A673 (cell line): ENCODE measurements at regions not wholly inside any gene's neighbourhood (a gene's known extent, or its start where the extent isn't known, plus 50 kb on each side); places are given as distances from the start of the nearest gene placed in this dataset.

Source experiments
- CTCF ChIP-seq: fragments of 300-800, 200-600 bp; sonication (generic); conservative IDR thresholded peaks from 2 replicates; pipeline ENCODE4 v1.5.1; 2017; ENCODE audit warnings: low read depth, mild to moderate bottlenecking, antibody characterized with exemption, low read length, moderate library complexity, mixed read lengths
- EZH2 ChIP-seq: fragments of 200-600 bp; sonication (generic); IDR thresholded peaks from 2 replicates; pipeline ENCODE4 v1.6.1; 2017; ENCODE audit warnings: borderline replicate concordance, low read depth, mild to moderate bottlenecking, mixed read lengths, antibody characterized with exemption, low read length; ENCODE audit not compliant: poor library complexity, severe bottlenecking

- no peak for TF ChIP-seq CTCF
- no peak for TF ChIP-seq EZH2
Observed at GRCh38 chr7:108652886-108653285, 83.2 kb downstream of the DNAJB9 start.
